Loucy (cell line): ENCODE measurements at regions not wholly inside any gene's neighbourhood (a gene's known extent, or its start where the extent isn't known, plus 50 kb on each side); places are given as distances from the start of the nearest gene placed in this dataset.

Experiments used
- H2AFZ ChIP-seq: fragments of 200-600 bp; sonication (generic); 2 replicates; pipeline ENCODE4 v1.6.0; 2016; ENCODE audit warnings: antibody characterized with exemption, mild to moderate bottlenecking, low read length, moderate library complexity
- H3F3A ChIP-seq: fragments of 200-600 bp; 2 replicates; pipeline ENCODE4 v1.6.0; 2016; ENCODE audit warnings: antibody characterized with exemption, low read depth, mild to moderate bottlenecking
- H3K27me3 ChIP-seq: fragments of 200-600 bp; sonication (generic); 2 replicates; pipeline ENCODE4 v1.6.1; 2014; ENCODE audit warnings: low read length, mild to moderate bottlenecking; ENCODE audit not compliant: insufficient read depth, poor library complexity, severe bottlenecking
- H3K36me3 ChIP-seq: fragments of 200-600 bp; sonication (generic); 2 replicates; pipeline ENCODE4 v1.6.1; 2016; ENCODE audit warnings: low read length; ENCODE audit not compliant: insufficient read depth
- H3K4me1 ChIP-seq: fragments of 200-600 bp; sonication (generic); 2 replicates; pipeline ENCODE4 v1.5.1; 2014; ENCODE audit warnings: low read length, mild to moderate bottlenecking; ENCODE audit not compliant: insufficient read depth, poor library complexity, severe bottlenecking
- H3K4me2 ChIP-seq: fragments of 200-600 bp; sonication (generic); 2 replicates; pipeline ENCODE4 v1.6.0; 2014; ENCODE audit warnings: antibody characterized with exemption, low read length, low read depth, mild to moderate bottlenecking; ENCODE audit not compliant: poor library complexity, severe bottlenecking
- H3K4me3 ChIP-seq: fragments of 200-600 bp; sonication (generic); 2 replicates; pipeline ENCODE4 v1.5.1; 2014; ENCODE audit warnings: low read length, mild to moderate bottlenecking, mixed read lengths; ENCODE audit not compliant: poor library complexity, severe bottlenecking
- H3K79me2 ChIP-seq: fragments of 200-600 bp; sonication (generic); 2 replicates; pipeline ENCODE4 v1.6.1; 2014; ENCODE audit warnings: low read length; ENCODE audit not compliant: insufficient read depth
- H3K9ac ChIP-seq: fragments of 200-600 bp; sonication (generic); 2 replicates; pipeline ENCODE4 v1.6.0; 2014; ENCODE audit warnings: mild to moderate bottlenecking, low read depth, low read length, moderate library complexity; ENCODE audit not compliant: poor library complexity, severe bottlenecking
- H3K9me2 ChIP-seq: fragments of 200-600 bp; sonication (generic); replicated peaks from 2 replicates; pipeline ENCODE4 v1.6.1; 2016; ENCODE audit warnings: low read depth, low read length, mixed read lengths
- H3K9me3 ChIP-seq: fragments of 200-600 bp; sonication (generic); 2 replicates; pipeline ENCODE4 v1.6.1; 2014; ENCODE audit warnings: mild to moderate bottlenecking, antibody characterized with exemption, low read length, low read depth; ENCODE audit not compliant: insufficient read depth
- H4K20me1 ChIP-seq: fragments of 200-600 bp; sonication (generic); 2 replicates; pipeline ENCODE4 v1.6.0; 2014; ENCODE audit warnings: antibody characterized with exemption, low read length, mild to moderate bottlenecking; ENCODE audit not compliant: insufficient read depth, poor library complexity, severe bottlenecking
- CTCF ChIP-seq: fragments of 200-600 bp; sonication (generic); conservative IDR thresholded peaks from 2 replicates; pipeline ENCODE4 v1.5.1; 2014; ENCODE audit warnings: mild to moderate bottlenecking, antibody characterized with exemption, low read length
- EZH2phosphoT487 ChIP-seq: fragments of 200-600 bp; IDR thresholded peaks from 2 replicates; pipeline ENCODE4 v1.6.1; 2018; ENCODE audit warnings: antibody characterized with exemption, mild to moderate bottlenecking, moderate library complexity, borderline replicate concordance

GRCh38 chr3:144167634-144168033 is 196.0 kb downstream of the DIPK2A start:
- no peaks in the 10 kb centered on the region for H3K27me3 ChIP-seq
- no peak overlapping the region for H3K4me2 ChIP-seq
- H3K36me3 ChIP-seq: no peaks in the 10 kb centered on the region
- no peak overlapping the region for H3K9ac ChIP-seq
- no peak overlapping the region for H3K4me3 ChIP-seq
- no peaks in the 10 kb centered on the region for H3K9me2 ChIP-seq
- H3F3A ChIP-seq: no peaks in the 10 kb centered on the region
- no peaks in the 10 kb centered on the region for H4K20me1 ChIP-seq
- no peaks in the 10 kb centered on the region for H3K79me2 ChIP-seq
- no peak overlapping the region for H2AFZ ChIP-seq
- no peaks in the 10 kb centered on the region for H3K9me3 ChIP-seq
- H3K4me1 ChIP-seq: no peaks in the 10 kb centered on the region
- TF ChIP-seq CTCF: no peak

GRCh38 chr3:144173491-144173890 is 201.9 kb downstream of the DIPK2A start:
- H3K79me2 ChIP-seq: no peaks in the 10 kb centered on the region
- no peak overlapping the region for H3K4me3 ChIP-seq
- H3K9me3 ChIP-seq: no peaks in the 10 kb centered on the region
- no peak for TF ChIP-seq CTCF
- TF ChIP-seq EZH2phosphoT487: no peak
- no peaks in the 10 kb centered on the region for H3F3A ChIP-seq
- no peaks in the 10 kb centered on the region for H3K9me2 ChIP-seq
- no peaks in the 10 kb centered on the region for H3K36me3 ChIP-seq
- H2AFZ ChIP-seq: no peak overlapping the region
- no peaks in the 10 kb centered on the region for H3K27me3 ChIP-seq
- H3K9ac ChIP-seq: no peak overlapping the region
- no peak overlapping the region for H3K4me2 ChIP-seq
- H3K4me1 ChIP-seq: no peaks in the 10 kb centered on the region
- H4K20me1 ChIP-seq: no peaks in the 10 kb centered on the region

GRCh38 chr3:144175644-144176425 is 204.2 kb downstream of the DIPK2A start:
- Histone ChIP-seq H3K79me2 (no peaks in the 10 kb centered on the region), H2AFZ (no peak overlapping the region), H3K4me1 (no peaks in the 10 kb centered on the region), H4K20me1 (no peaks in the 10 kb centered on the region), H3K4me2 (no peak overlapping the region), H3K36me3 (no peaks in the 10 kb centered on the region), H3K4me3 (no peak overlapping the region), H3K9me2 (no peaks in the 10 kb centered on the region), H3K27me3 (no peaks in the 10 kb centered on the region), H3K9me3 (no peaks in the 10 kb centered on the region), H3F3A (no peaks in the 10 kb centered on the region), H3K9ac (no peak overlapping the region)
- TF ChIP-seq EZH2phosphoT487: no peak
- TF ChIP-seq CTCF: no peak
